ENCODE measurements at regions not wholly inside any gene's neighbourhood (a gene's known extent, or its start where the extent isn't known, plus 50 kb on each side); places are given as distances from the start of the nearest gene placed in this dataset.

GRCh38 chr5:3742750-3743149 lies 147.1 kb downstream of the IRX1 start:
- TF ChIP-seq CTCF (IDR thresholded peaks at IDR 0.05) (no peak), POLR2A (IDR thresholded peaks at IDR 0.05) (no peak)
- DNase-seq, result no peak
- Histone ChIP-seq H3K27ac (no peak overlapping the region), H3K9me3 (peaks cover 0 to 5% (median 0%) of the 10 kb centered on the region in 4 donors), H3K4me3 (no peak overlapping the region), H3K36me3 (no peaks in the 10 kb centered on the region), H3K4me1 (no peaks in the 10 kb centered on the region), H3K27me3 (no peaks in the 10 kb centered on the region)

GRCh38 chr5:3751846-3752245 lies 156.2 kb downstream of the IRX1 start:
- TF ChIP-seq CTCF (IDR thresholded peaks at IDR 0.05) (no peak), POLR2A (IDR thresholded peaks at IDR 0.05) (no peak)
- Histone ChIP-seq H3K9me3 (peaks cover 0 to 7% (median 0%) of the 10 kb centered on the region in 4 donors), H3K36me3 (no peaks in the 10 kb centered on the region), H3K27me3 (no peaks in the 10 kb centered on the region), H3K4me3 (no peak overlapping the region), H3K4me1 (no peaks in the 10 kb centered on the region), H3K27ac (no peak overlapping the region)
- no peak for DNase-seq

DNA sequence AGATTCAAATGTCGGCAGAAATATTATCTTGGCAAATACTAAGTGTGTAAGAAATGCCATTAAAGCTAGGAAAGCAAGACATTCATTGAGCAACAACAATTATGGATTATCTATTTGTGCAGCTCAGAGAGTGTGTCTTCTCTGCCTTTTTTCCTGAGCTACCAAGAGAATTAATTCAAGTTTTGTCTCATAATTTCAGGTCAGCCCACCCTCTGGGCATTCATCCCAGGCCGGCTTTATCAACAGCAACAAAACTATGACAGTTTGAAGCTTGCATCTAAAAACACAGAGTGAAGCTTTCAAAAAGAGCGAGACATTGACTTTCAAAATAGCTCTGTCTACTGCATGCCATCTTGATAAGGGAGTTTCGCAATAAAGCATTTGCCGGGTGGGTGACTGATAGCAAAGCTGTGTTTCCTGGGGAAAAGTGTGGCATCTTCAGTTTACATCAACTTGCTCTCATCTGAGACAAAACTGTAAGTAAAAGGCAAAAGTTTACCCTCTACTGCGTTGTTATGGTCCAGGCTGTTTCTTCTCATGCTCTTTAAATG lies 182.4 kb downstream of the IRX1 start:
- DNase-seq, result no peak
- TF ChIP-seq POLR2A (IDR thresholded peaks at IDR 0.05), result no peak
- no peak for TF ChIP-seq CTCF (IDR thresholded peaks at IDR 0.05)
- Histone ChIP-seq H3K27ac (no peak overlapping the region), H3K36me3 (no peaks in the 10 kb centered on the region), H3K4me1 (no peaks in the 10 kb centered on the region), H3K4me3 (no peak overlapping the region), H3K27me3 (no peaks in the 10 kb centered on the region), H3K9me3 (no peaks in the 10 kb centered on the region)

DNA sequence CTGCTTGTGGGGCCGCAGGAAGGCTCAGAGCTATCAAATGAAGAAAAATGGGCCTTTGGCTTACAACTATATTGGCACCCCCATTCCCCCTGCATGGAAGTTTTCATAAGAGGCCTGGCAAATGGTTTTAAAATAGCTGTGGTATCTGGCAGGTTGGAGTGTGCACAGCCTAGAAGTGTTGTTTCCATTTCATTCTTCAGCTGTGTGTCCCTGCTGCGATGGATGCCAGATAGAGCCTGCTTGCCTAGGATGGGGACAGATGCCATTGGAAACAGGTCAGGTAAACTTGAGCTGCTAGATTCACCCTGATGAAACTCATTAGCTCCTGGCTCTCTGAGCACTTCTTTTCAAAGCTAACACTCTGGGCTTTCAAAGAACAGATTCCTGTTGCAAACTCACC lies 183.3 kb downstream of the IRX1 start:
- TF ChIP-seq CTCF (IDR thresholded peaks at IDR 0.05) (no peak), POLR2A (IDR thresholded peaks at IDR 0.05) (no peak)
- DNase-seq, result no peak
- H3K4me1 ChIP-seq, result no peaks in the 10 kb centered on the region
- H3K4me3 ChIP-seq, result no peak overlapping the region
- H3K36me3 ChIP-seq, result no peaks in the 10 kb centered on the region
- no peaks in the 10 kb centered on the region for H3K9me3 ChIP-seq
- H3K27ac ChIP-seq, result no peak overlapping the region
- H3K27me3 ChIP-seq, result no peaks in the 10 kb centered on the region

- DNase-seq, result no peak
- Histone ChIP-seq H3K27me3 (no peaks in the 10 kb centered on the region), H3K4me3 (no peak overlapping the region), H3K27ac (no peak overlapping the region), H3K36me3 (no peaks in the 10 kb centered on the region), H3K9me3 (no peaks in the 10 kb centered on the region), H3K4me1 (no peaks in the 10 kb centered on the region)
- no peak for TF ChIP-seq POLR2A (IDR thresholded peaks at IDR 0.05)
- TF ChIP-seq CTCF (IDR thresholded peaks at IDR 0.05), result no peak
Observed at GRCh38 chr5:3780278-3780677, 184.6 kb downstream of the IRX1 start.

GRCh38 chr5:3780907-3781306 lies 185.3 kb downstream of the IRX1 start:
- DNase-seq, result no peak
- TF ChIP-seq CTCF (IDR thresholded peaks at IDR 0.05), result no peak
- no peak for TF ChIP-seq POLR2A (IDR thresholded peaks at IDR 0.05)
- Histone ChIP-seq H3K36me3 (no peaks in the 10 kb centered on the region), H3K27ac (no peak overlapping the region), H3K4me1 (no peaks in the 10 kb centered on the region), H3K27me3 (no peaks in the 10 kb centered on the region), H3K4me3 (no peak overlapping the region), H3K9me3 (no peaks in the 10 kb centered on the region)

Measured in Peyer's patch (tissue), 4 donors.